ENCODE measurements at regions not wholly inside any gene's neighbourhood (a gene's known extent, or its start where the extent isn't known, plus 50 kb on each side); places are given as distances from the start of the nearest gene placed in this dataset.

DNA sequence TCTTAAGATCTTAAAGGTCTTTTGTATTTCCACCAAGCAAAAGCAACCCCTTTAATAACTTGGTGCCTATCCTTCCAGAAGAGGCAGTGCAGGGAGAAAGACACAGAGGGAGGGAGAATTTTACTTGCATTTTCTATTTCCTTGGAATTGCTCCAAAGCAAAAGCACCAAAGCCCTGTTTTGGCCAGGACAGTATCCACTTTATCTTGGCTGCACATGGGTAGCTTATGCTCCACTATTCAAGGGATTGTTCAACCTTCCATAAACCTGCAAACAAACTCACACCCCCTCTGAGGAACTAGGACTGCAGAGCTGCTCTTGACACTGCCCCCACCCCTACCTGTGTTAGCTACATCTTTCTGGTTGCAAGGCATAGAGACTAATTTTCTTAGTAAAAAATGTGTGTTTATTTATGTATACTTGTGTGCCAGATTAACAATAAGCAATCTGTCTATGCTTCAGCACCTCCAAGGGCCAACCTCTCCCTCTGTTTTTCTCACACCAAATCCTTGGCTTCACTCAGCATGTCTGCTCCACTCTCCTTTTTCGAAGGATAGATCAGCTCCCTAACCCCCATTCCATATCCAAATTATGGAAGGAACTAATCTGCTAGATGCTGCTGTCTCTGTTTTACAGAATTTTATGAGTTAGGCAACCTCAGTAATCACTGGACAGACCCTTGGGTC, 68.1 kb upstream of the KLF12 start:
- TF ChIP-seq CTCF (IDR thresholded peaks at IDR 0.05): no peak
- H3K27ac ChIP-seq: no peak overlapping the region
- DNase-seq: no peak
- ATAC-seq: no peak
- no peak overlapping the region for H3K4me3 ChIP-seq
- intact Hi-C loops (cut with DNase I): no loop called here
- H3K27me3 ChIP-seq (ENCODE audit: low read depth): no peaks in the 10 kb centered on the region
- no peaks in the 10 kb centered on the region for H3K4me1 ChIP-seq
- no peaks in the 10 kb centered on the region for H3K9me3 ChIP-seq
- no peaks in the 10 kb centered on the region for H3K36me3 ChIP-seq

DNA sequence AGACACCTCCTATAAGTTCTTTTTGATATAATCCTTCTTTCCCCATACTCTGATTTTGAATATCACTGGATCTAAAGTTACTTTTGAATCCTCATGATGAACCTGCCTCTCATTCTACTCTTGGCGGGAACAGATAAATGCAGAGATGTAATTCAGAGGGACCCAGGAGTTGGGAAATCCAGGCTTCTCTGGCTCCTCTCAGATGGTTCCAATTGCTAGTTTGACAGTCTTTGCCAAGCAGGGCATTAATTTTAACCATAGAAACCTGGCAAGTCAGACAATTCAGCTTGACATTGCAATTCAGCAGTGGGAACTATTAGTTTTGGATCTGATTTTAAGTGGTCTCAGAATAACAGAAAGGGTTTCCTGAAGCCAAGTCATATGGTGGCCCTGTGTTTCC, 67.3 kb upstream of the KLF12 start:
- no peaks in the 10 kb centered on the region for H3K9me3 ChIP-seq
- DNase-seq: no peak
- no peak overlapping the region for H3K27ac ChIP-seq
- no peak for ATAC-seq
- H3K27me3 ChIP-seq (ENCODE audit: low read depth): no peaks in the 10 kb centered on the region
- H3K4me1 ChIP-seq: no peaks in the 10 kb centered on the region
- no peaks in the 10 kb centered on the region for H3K36me3 ChIP-seq
- TF ChIP-seq CTCF (IDR thresholded peaks at IDR 0.05): no peak
- intact Hi-C loops (cut with DNase I): no loop called here
- H3K4me3 ChIP-seq: no peak overlapping the region

GRCh38 chr13:74200081-74200480, 65.9 kb upstream of the KLF12 start:
- intact Hi-C loops (cut with DNase I): no loop called here
- no peaks in the 10 kb centered on the region for H3K9me3 ChIP-seq
- no peak for DNase-seq
- H3K27me3 ChIP-seq (ENCODE audit: low read depth): no peaks in the 10 kb centered on the region
- TF ChIP-seq CTCF (IDR thresholded peaks at IDR 0.05): no peak
- H3K4me3 ChIP-seq: no peak overlapping the region
- no peak overlapping the region for H3K27ac ChIP-seq
- no peak for ATAC-seq
- H3K36me3 ChIP-seq: no peaks in the 10 kb centered on the region
- H3K4me1 ChIP-seq: no peaks in the 10 kb centered on the region

DNA sequence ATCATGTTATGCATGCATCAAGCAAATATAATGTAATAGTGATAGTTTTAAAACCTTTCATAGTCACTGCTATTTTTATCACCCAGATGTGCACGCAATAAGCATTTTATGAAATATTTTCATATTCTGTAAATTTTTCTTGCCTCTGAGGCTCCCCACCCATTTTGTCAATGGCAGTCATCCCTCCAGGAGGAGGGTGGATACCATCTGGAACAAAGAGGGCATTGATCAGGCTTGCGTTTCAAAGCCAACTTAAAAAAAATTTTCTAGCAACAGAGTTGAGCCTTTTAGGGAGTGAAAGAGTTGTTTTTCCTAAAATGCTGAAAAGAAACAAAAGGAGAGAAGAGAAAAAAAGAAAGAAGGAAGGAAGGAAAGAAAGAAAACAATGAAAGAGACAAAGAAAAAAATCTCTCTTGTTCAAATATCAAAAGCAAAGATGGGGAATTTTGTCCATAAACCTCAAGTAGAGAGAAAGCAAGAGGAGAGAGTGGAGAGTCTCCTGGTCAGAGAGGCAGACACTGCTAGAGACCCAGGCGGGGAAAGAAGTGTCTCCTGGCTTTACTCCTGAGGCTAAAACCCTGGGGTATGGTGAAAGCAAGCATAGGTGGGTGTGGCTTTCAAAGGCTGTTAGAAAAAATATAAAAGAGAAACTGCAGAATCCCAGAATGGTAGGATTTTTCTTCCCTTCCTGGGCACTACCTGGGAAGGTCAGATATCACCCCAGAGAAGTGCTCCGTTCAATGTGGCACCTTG, 63.6 kb upstream of the KLF12 start:
- Histone ChIP-seq H3K4me1 (no peaks in the 10 kb centered on the region), H3K9me3 (no peaks in the 10 kb centered on the region), H3K27me3 (ENCODE audit: low read depth) (no peaks in the 10 kb centered on the region), H3K4me3 (no peak overlapping the region), H3K36me3 (no peaks in the 10 kb centered on the region), H3K27ac (no peak overlapping the region)
- TF ChIP-seq CTCF (IDR thresholded peaks at IDR 0.05): no peak
- DNase-seq: no peak
- ATAC-seq: no peak
- intact Hi-C loops (cut with DNase I): no loop called here

DNA sequence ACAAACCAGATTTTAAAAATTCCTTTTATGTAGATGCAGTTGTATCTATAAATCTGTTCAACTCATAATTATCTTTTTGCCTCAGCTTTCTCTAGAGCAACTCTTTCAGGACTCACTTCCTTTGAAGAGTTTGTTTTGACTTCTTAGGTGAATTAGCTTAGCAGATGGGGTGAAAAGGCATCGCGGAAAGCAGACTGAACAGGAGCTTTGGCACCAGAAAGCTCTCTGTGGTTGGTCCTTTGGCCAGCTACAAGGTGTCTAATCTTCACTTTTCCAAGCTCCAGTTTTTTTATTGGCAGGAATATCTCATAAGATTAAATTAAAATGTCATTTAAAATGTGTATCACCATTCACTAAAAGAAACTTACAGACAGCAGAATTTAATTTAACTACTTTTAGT, 60.6 kb upstream of the KLF12 start:
- ATAC-seq: no peak
- no peaks in the 10 kb centered on the region for H3K27me3 ChIP-seq (ENCODE audit: low read depth)
- TF ChIP-seq CTCF (IDR thresholded peaks at IDR 0.05): no peak
- no peaks in the 10 kb centered on the region for H3K36me3 ChIP-seq
- intact Hi-C loops (cut with DNase I): no loop called here
- no peak overlapping the region for H3K4me3 ChIP-seq
- no peak for DNase-seq
- H3K4me1 ChIP-seq: no peaks in the 10 kb centered on the region
- no peaks in the 10 kb centered on the region for H3K9me3 ChIP-seq
- H3K27ac ChIP-seq: no peak overlapping the region

Measured in lower lobe of right lung (tissue), 2 donors.